Colonic mucosa (tissue), 4 donors: ENCODE measurements at regions not wholly inside any gene's neighbourhood (a gene's known extent, or its start where the extent isn't known, plus 50 kb on each side); places are given as distances from the start of the nearest gene placed in this dataset.

Experiments
- DNase-seq: peaks from one replicate; pipeline ENCODE4 v3.0.0-alpha.2; 2020
- H3K27ac ChIP-seq: fragments of 200-600 bp; one replicate; pipeline ENCODE4 v1.8.0; 2021
- H3K27me3 ChIP-seq: fragments of 200-600 bp; one replicate; pipeline ENCODE4 v1.8.0; 2021
- H3K36me3 ChIP-seq: fragments of 200-600 bp; one replicate; pipeline ENCODE4 v1.8.0; 2021
- H3K4me1 ChIP-seq: fragments of 200-600 bp; one replicate; pipeline ENCODE4 v1.8.0; 2021; ENCODE audit warnings: mild to moderate bottlenecking
- H3K4me3 ChIP-seq: fragments of 200-600 bp; one replicate; pipeline ENCODE4 v1.8.0; 2021
- H3K9ac ChIP-seq, 2 donors: one replicate each; pipeline ENCODE4 v1.7.0; 2013; ENCODE audit warnings: control low read depth in 2 of 2, low read depth in 2 of 2, low read length in 2 of 2
- H3K9me3 ChIP-seq: fragments of 200-600 bp; one replicate; pipeline ENCODE4 v1.8.0; 2021
- CTCF ChIP-seq: fragments of 200-600 bp; IDR thresholded peaks from one replicate; pipeline ENCODE4 v1.8.0; 2022; ENCODE audit warnings: antibody characterized with exemption, mild to moderate bottlenecking
- intact Hi-C: fragments of 100-400 bp; cut with DNase I; formaldehyde crosslinking; loops from one replicate; pipeline ENCODE4 v1.14.1; 2022
- donor health status: healthy.
- donor health status: DM: no; HTN: no; CAD: no.
- donor health status: DM: no; HTN: no; CAD: no.

- Histone ChIP-seq H3K4me3 (no peak overlapping the region), H3K4me1 (no peaks in the 10 kb centered on the region), H3K36me3 (no peaks in the 10 kb centered on the region), H3K27me3 (no peaks in the 10 kb centered on the region), H3K9ac (no peak overlapping the region), H3K9me3 (no peaks in the 10 kb centered on the region), H3K27ac (no peak overlapping the region)
- DNase-seq, result no peak
- intact Hi-C loops, result no loop called here
- TF ChIP-seq CTCF, result no peak
Measured at GRCh38 chr17:6208608-6209180, 138.5 kb downstream of the WSCD1 start.

- Histone ChIP-seq H3K27me3 (no peaks in the 10 kb centered on the region), H3K9me3 (no peaks in the 10 kb centered on the region), H3K4me1 (no peaks in the 10 kb centered on the region), H3K9ac (no peak overlapping the region), H3K36me3 (no peaks in the 10 kb centered on the region), H3K4me3 (no peak overlapping the region), H3K27ac (no peak overlapping the region)
- no peak for DNase-seq
- TF ChIP-seq CTCF, result no peak
- intact Hi-C loops, result no loop called here
Measured at GRCh38 chr17:6205525-6205924, 135.3 kb downstream of the WSCD1 start.

DNA sequence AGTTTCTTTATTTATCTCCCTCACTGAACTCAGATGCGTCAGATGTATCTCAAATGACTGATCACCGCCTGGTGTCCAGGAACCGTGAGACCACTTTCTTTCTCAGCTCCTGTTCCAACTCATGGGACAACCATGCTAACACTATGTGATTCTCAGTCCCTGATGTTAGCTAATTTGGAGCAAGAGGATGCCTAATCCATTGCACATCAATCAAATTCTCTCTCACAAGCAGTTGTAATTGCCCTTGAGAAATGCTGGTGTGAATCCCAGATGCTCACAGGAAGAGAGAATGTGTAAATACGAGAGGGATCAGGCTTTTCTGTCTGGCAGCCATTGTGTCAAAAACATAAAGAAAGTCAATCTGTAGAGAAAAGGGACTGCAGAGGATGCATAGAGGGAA, 134.9 kb downstream of the WSCD1 start:
- Histone ChIP-seq H3K9ac (no peak overlapping the region), H3K27ac (no peak overlapping the region), H3K4me3 (no peak overlapping the region), H3K36me3 (no peaks in the 10 kb centered on the region), H3K27me3 (no peaks in the 10 kb centered on the region), H3K9me3 (no peaks in the 10 kb centered on the region), H3K4me1 (no peaks in the 10 kb centered on the region)
- intact Hi-C loops, result no loop called here
- no peak for TF ChIP-seq CTCF
- DNase-seq, result no peak

DNA sequence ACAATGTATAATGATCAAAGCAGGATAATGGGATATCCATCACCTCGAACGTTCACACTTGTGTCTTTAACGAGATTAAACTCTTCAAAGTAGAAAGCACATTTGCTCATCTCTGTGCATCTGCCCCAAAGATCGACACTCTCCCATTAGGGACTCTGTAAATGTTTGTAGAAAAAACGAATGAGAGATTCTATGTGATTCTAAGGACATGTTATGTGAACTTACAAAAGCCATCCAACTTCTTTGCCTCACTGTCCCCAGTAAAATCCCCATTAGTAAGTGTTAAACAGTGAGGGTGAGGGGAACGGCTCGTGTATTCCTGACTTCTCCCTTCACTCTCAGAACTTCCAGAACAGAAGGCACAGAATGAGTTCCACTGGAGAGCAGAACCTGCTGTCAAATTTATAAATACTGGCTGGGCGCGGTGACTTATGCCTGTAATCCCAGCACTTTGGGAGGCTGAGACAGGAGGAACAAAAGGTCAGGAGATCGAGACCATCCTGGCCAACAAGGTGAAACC, 134.1 kb downstream of the WSCD1 start:
- intact Hi-C loops, result no loop called here

DNA sequence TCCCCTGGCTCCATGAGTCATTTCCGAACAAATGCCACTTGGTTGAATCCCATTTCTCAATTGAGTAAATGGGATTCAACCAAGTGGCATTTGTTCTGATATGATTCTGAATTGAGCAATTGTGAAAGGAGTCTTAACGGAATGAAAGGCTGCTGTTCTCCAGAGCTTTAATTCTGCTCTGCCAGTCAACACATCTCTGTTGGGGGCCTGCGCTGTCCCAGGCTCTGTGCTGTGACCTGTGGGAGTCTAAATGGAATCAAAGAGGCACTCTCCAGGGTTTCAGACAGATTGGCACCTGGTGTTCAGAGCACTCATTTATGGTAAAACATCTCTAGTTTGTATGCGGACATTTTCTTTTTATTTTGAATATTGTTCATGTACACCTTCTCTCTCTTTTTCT, 126.2 kb downstream of the WSCD1 start:
- no peak overlapping the region for H3K27ac ChIP-seq
- H3K9ac ChIP-seq, result no peak overlapping the region
- no peak for TF ChIP-seq CTCF
- H3K36me3 ChIP-seq, result no peaks in the 10 kb centered on the region
- H3K4me1 ChIP-seq, result no peaks in the 10 kb centered on the region
- H3K27me3 ChIP-seq, result no peaks in the 10 kb centered on the region
- no peaks in the 10 kb centered on the region for H3K9me3 ChIP-seq
- DNase-seq, result no peak
- intact Hi-C loops, result no loop called here
- no peak overlapping the region for H3K4me3 ChIP-seq

More for the DNA sequence above, 134.1 kb downstream of the WSCD1 start:
- no peaks in the 10 kb centered on the region for H3K9me3 ChIP-seq
- no peak overlapping the region for H3K27ac ChIP-seq
- no peak overlapping the region for H3K9ac ChIP-seq
- no peaks in the 10 kb centered on the region for H3K4me1 ChIP-seq
- no peaks in the 10 kb centered on the region for H3K36me3 ChIP-seq
- H3K27me3 ChIP-seq, result no peaks in the 10 kb centered on the region
- no peak overlapping the region for H3K4me3 ChIP-seq
- TF ChIP-seq CTCF, result no peak
- no peak for DNase-seq
